Ovary (tissue), 7 donors: ENCODE measurements at regions not wholly inside any gene's neighbourhood (a gene's known extent, or its start where the extent isn't known, plus 50 kb on each side); places are given as distances from the start of the nearest gene placed in this dataset.
"Not testable (repeated sequence)": the region's sequence is repeated elsewhere in the genome, so short reads cannot be mapped to it uniquely, and the experiment has no call there.

ENCODE experiments used
- DNase-seq, 5 donors: peaks; one replicate each; pipeline ENCODE4 v3.0.0-alpha.2; 2019 to 2020
- H3K27ac ChIP-seq, 2 donors: fragments of 200-600 bp; one replicate each; pipeline versions ENCODE4 v1.5.1 to v1.8.0; 2019 to 2022
- H3K27me3 ChIP-seq: fragments of 200-600 bp; one replicate; pipeline ENCODE4 v1.8.0; 2022
- H3K36me3 ChIP-seq: fragments of 200-600 bp; sonication (generic); one replicate; pipeline ENCODE4 v1.5.1; 2019
- H3K4me1 ChIP-seq: one replicate; pipeline ENCODE4 v1.8.1; 2013; ENCODE audit warnings: mild to moderate bottlenecking, moderate library complexity; ENCODE audit not compliant: insufficient read depth
- H3K4me3 ChIP-seq: fragments of 200-600 bp; sonication (generic); one replicate; pipeline ENCODE4 v1.5.1; 2017
- H3K9me3 ChIP-seq, 2 donors: fragments of 200-600 bp in 1 of 2; sonication (generic) in 1 of 2; one replicate each; pipeline versions ENCODE4 v1.5.1 to v1.8.1; 2013 to 2019; ENCODE audit warnings: mild to moderate bottlenecking in 1 of 2, moderate library complexity in 1 of 2
- EP300 ChIP-seq: sonication (generic); formaldehyde crosslinking; IDR thresholded peaks from one replicate; pipeline ENCODE4 v1.6.1; 2017; ENCODE audit warnings: antibody characterized with exemption
- POLR2A ChIP-seq: fragments of 450-650 bp; IDR thresholded peaks from one replicate; pipeline ENCODE4 v1.6.1; 2017; ENCODE audit warnings: antibody characterized with exemption, mild to moderate bottlenecking, moderate library complexity
- WGBS, 3 donors: extraction: QIAGEN DNeasy Blood & Tissue Kit in 1 of 3; methylation state at CpG; one replicate each; pipeline versions ENCODE4 v1.1.5 to v1.1.7; 2013 to 2017; 5-methylcytosine and 5-hydroxymethylcytosine counted together
- intact Hi-C, 4 donors: fragments of 100-400 bp; cut with DNase I; formaldehyde crosslinking; loops; one replicate each; pipeline versions ENCODE4 v1.11.0 to v1.15.1; 2022 to 2023
- TF ChIP-seq, protein P1 (sequence below), 3 donors: fragments of 450-650 bp in 2 of 3; fragments of 200-600 bp in 1 of 3; IDR thresholded peaks; one replicate each; pipeline versions ENCODE4 v1.5.1 to v1.8.0; 2016 to 2022; ENCODE audit warnings: antibody characterized with exemption in 3 of 3, mild to moderate bottlenecking in 1 of 3
- donor health status: DM: no; HTN: no; CAD: no; lungs with moderate emphysema.
- donor health status: DM: no; HTN: no; CAD: no.
- donor health status: Bipolar disorder and iron deficiency.
- donor health status: DM: no; HTN: no; CAD: no.
- donor health status: DM: yes; HTN: yes; CAD: no.

DNA sequence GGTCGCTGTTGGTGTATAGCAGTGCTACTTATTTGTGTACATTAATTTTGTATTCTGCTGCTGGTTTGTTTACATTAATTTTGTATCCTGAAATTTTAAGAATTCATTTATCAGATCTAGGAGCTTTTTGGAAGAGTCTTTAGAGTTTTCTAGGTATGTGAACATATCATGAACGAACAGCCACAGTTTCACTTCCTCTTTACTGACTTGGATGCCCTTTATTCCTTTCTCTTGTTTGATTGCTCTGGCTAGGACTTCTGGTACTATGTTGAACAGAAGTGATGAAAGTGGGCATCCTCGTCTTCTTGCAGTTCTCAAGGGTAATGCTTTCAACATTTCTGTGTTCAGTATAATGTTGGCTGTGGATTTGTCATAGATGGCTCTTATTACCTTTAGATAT is 1757.9 kb downstream of the BRINP3 start:
- no peak for DNase-seq
- no peaks in the 10 kb centered on the region for H3K36me3 ChIP-seq
- 71 to 80% (median 74%) methylated on average over 3 of the region's 3 CpGs for WGBS, 3 donors
- H3K27ac ChIP-seq = no peak overlapping the region
- no peak for TF ChIP-seq POLR2A
- no peak for TF ChIP-seq EP300
- TF ChIP-seq, protein P1, sequence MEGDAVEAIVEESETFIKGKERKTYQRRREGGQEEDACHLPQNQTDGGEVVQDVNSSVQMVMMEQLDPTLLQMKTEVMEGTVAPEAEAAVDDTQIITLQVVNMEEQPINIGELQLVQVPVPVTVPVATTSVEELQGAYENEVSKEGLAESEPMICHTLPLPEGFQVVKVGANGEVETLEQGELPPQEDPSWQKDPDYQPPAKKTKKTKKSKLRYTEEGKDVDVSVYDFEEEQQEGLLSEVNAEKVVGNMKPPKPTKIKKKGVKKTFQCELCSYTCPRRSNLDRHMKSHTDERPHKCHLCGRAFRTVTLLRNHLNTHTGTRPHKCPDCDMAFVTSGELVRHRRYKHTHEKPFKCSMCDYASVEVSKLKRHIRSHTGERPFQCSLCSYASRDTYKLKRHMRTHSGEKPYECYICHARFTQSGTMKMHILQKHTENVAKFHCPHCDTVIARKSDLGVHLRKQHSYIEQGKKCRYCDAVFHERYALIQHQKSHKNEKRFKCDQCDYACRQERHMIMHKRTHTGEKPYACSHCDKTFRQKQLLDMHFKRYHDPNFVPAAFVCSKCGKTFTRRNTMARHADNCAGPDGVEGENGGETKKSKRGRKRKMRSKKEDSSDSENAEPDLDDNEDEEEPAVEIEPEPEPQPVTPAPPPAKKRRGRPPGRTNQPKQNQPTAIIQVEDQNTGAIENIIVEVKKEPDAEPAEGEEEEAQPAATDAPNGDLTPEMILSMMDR (IDR thresholded peaks at IDR 0.05) = no peak
- H3K9me3 ChIP-seq = no peaks in the 10 kb centered on the region
- H3K27me3 ChIP-seq = no peaks in the 10 kb centered on the region
- H3K4me1 ChIP-seq = no peaks in the 10 kb centered on the region
- intact Hi-C loops = no loop called here
- no peak overlapping the region for H3K4me3 ChIP-seq

DNA sequence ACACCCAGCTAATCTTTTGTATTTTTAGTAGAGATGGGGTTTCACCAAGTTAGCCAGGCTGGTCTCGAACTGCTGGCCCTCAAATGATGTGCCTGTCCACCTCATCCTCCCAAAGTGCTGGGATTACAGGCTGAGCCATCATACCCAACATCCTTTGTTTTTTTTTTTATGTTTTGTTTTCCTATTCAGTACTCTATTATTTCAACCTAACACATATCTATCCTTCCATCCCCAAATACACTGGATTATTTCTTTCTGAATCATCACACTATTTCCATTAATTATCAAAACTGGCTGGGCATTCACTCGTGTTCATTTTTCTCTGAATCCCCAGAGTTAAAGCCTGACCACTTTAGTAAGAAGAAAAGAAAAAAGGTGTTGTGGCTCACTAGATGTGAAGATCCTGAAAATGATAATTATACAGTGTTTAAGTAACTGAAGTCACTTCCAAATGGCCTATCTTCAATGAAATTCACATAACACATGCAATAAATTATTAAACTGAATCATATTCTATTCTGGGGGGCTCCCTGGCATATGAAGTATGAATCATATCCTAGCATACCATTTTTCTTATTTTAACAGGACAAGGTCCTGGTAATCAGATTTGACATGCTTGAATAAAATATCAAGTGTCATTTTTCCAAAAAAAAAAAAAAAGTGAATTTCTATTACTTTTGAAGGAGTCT is 1754.2 kb downstream of the BRINP3 start:
- H3K9me3 ChIP-seq = no peaks in the 10 kb centered on the region
- 63 to 70% (median 64%) methylated on average over 2 of the region's 2 CpGs for WGBS, 3 donors
- H3K36me3 ChIP-seq = no peaks in the 10 kb centered on the region
- TF ChIP-seq, protein P1 (IDR thresholded peaks at IDR 0.05) = no peak
- no peak for TF ChIP-seq EP300
- no peak for TF ChIP-seq POLR2A
- intact Hi-C loops = no loop called here
- no peaks in the 10 kb centered on the region for H3K27me3 ChIP-seq
- no peak overlapping the region for H3K27ac ChIP-seq
- H3K4me1 ChIP-seq = no peaks in the 10 kb centered on the region
- no peak overlapping the region for H3K4me3 ChIP-seq
- DNase-seq = no peak

DNA sequence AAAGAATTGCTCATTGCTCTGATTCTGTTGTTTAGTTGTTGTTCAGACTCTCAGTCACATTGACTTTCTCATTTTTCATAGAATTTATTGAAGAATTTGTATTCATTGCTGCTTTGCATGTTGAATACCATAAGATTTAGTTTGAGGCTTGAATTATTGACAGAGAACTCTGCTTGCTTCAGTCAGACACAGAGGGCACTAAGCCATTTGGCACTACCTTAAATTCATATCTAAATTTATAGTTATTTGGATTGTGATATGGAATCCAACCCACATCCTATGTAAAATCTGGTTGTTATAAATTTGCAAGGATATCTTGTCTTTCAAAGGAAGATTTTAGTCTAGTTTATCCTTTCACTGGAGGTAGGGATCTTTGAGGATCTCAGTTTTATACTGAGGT is 1748.6 kb downstream of the BRINP3 start:
- no peak for DNase-seq
- H3K4me1 ChIP-seq = no peaks in the 10 kb centered on the region
- H3K36me3 ChIP-seq = no peaks in the 10 kb centered on the region
- H3K9me3 ChIP-seq = no peaks in the 10 kb centered on the region
- no peak overlapping the region for H3K27ac ChIP-seq
- no peak overlapping the region for H3K4me3 ChIP-seq
- intact Hi-C loops = no loop called here
- H3K27me3 ChIP-seq = no peaks in the 10 kb centered on the region
- TF ChIP-seq, protein P1 (IDR thresholded peaks at IDR 0.05) = no peak
- TF ChIP-seq EP300 = no peak
- TF ChIP-seq POLR2A = no peak

DNA sequence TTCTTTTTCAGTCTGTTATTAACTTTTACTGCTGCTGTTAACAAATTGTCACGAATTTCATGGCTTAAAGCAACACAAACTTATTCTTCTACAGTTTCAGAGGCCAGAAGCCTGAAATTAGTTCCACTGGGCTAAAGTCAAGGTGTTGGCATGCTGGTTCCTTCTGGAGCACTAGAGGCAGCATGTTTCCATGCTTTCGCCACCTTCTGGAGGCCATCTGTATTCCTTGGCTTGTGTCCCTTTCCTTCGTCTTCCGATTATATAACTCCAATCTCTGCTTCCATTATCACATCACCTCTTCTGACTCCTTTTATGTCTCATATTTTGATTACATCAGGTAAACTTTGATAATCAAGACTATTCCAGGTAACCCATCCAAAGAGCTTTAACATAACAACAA is 1742.1 kb downstream of the BRINP3 start:
- WGBS, 3 donors = 86 to 90% (median 89%) methylated on average over 4 of the region's 4 CpGs
- no peak for TF ChIP-seq POLR2A
- TF ChIP-seq, protein P1 (IDR thresholded peaks at IDR 0.05) = no peak
- no peak for TF ChIP-seq EP300
- no peaks in the 10 kb centered on the region for H3K27me3 ChIP-seq

DNA sequence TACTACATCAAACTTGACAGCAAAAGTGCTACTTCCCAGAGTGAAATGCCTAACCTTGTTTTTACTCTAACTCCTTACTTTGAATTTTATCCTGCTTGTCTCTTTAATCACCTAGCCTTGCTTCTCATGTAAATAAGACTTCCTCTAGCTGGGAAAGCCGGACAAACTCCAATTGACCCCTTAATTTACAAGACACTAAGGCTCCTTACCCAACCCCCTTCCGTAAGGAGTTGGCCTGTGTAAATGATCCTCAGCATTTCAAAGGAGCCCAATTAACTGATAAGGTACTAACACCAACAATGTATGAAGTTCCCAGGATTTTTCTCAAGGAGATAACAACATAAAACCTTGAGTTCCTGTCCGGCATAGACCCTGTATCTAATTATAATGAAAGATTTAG is 1728.4 kb downstream of the BRINP3 start:
- DNase-seq, H3K9me3 ChIP-seq, H3K27ac ChIP-seq, intact Hi-C loops, H3K27me3 ChIP-seq, H3K36me3 ChIP-seq, H3K4me1 ChIP-seq, H3K4me3 ChIP-seq: not testable (repeated sequence)
- WGBS, 3 donors = 12 to 15% (median 13%) methylated on average over 3 of the region's 3 CpGs

More for the DNA sequence above, 1742.1 kb downstream of the BRINP3 start:
- Histone ChIP-seq H3K4me3 (no peak overlapping the region), H3K4me1 (no peaks in the 10 kb centered on the region), H3K36me3 (no peaks in the 10 kb centered on the region), H3K9me3 (no peaks in the 10 kb centered on the region), H3K27ac (no peak overlapping the region)
- DNase-seq = no peak
- intact Hi-C loops = no loop called here

DNA sequence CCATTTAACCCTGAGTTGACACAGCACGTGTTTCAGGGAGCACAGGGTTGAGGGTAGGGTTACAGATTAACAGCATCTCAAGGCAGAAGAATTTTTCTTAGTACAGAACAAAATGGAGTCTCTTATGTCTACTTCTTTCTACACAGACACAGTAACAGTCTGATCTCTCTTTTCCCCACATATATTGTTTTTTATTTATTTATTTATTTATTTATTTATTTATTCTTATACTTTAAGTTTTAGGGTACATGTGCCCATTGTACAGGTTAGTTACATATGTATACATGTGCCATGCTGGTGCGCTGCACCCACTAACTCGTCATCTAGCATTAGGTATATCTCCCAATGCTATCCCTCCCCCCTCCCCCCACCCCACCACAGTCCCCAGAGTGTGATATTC is 1725.6 kb downstream of the BRINP3 start:
- H3K27me3 ChIP-seq, intact Hi-C loops, H3K4me3 ChIP-seq, H3K9me3 ChIP-seq, H3K36me3 ChIP-seq, H3K27ac ChIP-seq, DNase-seq, H3K4me1 ChIP-seq: not testable (repeated sequence)
- WGBS, 3 donors = 84 to 87% (median 86%) methylated on average over 3 of the region's 3 CpGs

DNA sequence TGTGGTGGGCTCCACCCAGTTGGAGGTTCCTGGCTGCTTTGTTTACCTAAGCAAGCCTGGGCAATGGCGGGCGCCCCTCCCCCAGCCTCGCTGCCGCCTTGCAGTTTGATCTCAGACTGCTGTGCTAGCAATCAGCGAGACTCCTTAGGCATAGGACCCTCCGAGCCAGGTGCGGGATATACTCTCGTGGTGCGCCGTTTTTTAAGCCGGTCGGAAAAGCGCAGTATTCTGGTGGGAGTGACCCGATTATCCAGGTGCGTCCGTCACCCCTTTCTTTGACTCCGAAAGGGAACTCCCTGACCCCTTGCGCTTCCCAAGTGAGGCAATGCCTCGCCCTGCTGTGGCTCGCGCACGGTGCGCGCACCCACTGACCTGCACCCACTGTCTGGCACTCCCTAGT is 1719.9 kb downstream of the BRINP3 start:
- H3K4me1 ChIP-seq, H3K4me3 ChIP-seq, H3K27me3 ChIP-seq, H3K36me3 ChIP-seq, intact Hi-C loops, H3K9me3 ChIP-seq, DNase-seq, H3K27ac ChIP-seq: not testable (repeated sequence)
- WGBS, 3 donors = 86 to 95% (median 92%) methylated on average over 24 of the region's 24 CpGs
